GM19397 (cell line): ENCODE measurements at regions not wholly inside any gene's neighbourhood (a gene's known extent, or its start where the extent isn't known, plus 50 kb on each side); places are given as distances from the start of the nearest gene placed in this dataset.

Source experiments
- ATAC-seq: cut with Tn5 transposase; IDR thresholded peaks from one replicate; pipeline ENCODE4 v1.9.1; 2021; ENCODE audit warnings: mild to moderate bottlenecking, moderate library complexity; ENCODE audit not compliant: unreplicated experiment

- no peak for ATAC-seq
Measured at GRCh38 chrX:45788315-45788714, 587.6 kb upstream of the DIPK2B start.

GRCh38 chrX:45784590-45784989, 583.9 kb upstream of the DIPK2B start:
- ATAC-seq, result no peak

- ATAC-seq, result no peak
Measured at GRCh38 chrX:45783002-45783401, 582.3 kb upstream of the DIPK2B start.

DNA sequence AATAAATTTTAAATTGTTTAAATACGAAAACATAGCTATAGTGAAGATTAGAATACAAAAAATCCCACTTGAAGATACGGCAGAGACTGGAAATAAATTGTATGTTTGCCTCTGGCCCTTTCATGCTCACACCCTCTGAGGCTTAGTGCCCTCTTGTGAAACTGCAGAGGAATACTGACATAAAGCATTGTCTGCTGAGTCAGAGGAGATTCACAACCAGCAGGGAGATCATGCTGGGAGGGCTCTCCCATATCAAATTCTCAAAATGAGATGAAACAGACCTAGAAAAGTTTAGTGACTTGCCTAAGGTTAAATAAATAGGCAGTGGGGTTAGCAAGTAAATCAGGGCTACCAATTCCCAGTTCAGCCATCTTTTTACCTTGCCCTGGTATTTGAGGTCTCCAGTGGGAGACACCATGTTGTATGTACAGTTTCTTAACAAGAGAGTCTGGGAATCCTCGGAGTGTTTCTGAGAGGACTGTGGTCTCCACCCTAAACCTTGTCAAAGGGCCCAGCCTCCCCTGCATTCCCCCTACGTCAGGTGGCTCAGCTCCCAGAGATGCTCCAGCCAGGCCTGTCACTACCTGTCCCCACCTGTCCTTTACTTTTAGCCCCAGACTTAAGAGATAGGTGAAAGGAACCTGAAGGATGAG, 581.4 kb upstream of the DIPK2B start:
- no peak for ATAC-seq

- ATAC-seq, result no peak
Measured at GRCh38 chrX:45778616-45779015, 577.9 kb upstream of the DIPK2B start.

- ATAC-seq, result no peak
Measured at GRCh38 chrX:45777366-45777765, 576.7 kb upstream of the DIPK2B start.

DNA sequence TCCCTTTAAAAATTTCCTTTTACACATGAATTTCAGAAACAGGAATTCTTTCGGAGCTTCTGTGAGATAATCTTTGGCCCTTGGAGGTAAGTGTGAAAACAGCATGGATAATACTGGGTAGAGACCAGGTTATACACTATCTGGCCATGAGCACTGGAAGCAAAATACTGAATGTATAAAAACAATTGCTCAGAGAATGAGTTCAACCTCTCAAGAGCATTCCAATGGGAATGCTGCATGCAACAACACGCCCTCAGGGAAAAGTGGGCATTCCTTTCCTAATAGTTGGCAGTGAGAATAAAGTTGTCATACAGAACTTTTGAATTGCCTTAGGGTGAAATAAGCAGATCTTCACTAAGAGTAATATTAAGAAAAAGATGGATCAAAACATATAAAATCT, 574.8 kb upstream of the DIPK2B start:
- ATAC-seq, result no peak

DNA sequence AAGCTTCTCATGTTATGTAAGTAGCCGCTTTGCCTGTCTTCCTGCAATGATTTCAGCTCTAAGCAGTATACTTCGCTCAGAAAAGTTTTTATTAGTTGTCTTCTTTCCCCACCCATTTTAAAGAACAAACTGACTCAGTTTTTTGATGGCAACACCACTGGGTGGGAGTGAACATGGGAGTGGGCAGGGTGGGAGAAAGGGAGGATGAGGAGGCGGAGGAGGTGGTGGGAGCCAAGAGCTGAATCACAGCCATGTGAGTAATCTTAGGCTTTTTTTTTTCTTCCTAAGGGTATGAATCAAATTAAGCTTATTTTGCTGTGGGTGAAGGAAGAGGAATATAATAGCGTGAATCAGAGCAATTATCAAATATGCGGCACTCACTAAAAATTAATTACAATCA, 574.3 kb upstream of the DIPK2B start:
- ATAC-seq, result no peak

GRCh38 chrX:45773572-45773971, 572.9 kb upstream of the DIPK2B start:
- ATAC-seq, result no peak

DNA sequence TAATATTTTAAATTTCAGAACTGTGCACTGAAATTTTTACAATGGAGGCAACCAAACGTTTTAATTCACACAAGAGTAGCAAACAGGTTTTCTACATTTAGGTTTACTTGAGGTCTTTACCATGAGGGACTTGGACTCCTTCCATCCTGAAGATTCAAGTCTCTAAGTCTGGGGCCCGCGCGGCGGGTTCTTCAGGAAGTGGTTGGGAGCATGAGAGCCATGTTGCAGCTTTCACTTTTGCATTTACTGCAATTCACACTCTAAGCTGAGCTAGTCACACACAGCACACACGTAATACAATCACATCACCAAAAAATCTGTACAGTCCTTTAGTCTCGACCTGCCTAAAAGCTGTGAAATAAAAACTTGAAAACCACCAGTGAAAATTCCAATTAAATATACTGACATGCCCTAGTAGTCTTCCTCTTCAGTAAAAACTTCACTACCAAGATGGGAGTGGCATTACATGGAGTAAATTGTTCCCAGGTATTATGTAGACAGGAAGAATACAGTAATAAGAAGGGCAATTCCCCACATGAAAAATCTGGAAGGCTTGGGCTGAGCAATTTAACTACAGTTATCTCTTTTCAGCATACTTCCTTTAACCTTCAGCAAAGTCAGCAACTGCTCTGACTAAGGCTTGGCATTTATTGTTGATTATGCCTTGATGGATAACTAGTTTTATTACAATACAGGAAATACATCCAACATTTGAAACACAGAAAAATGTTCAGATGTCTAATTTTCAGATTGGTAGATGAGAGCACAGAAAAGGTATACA, 571.1 kb upstream of the DIPK2B start:
- no peak for ATAC-seq

GRCh38 chrX:45771114-45771513, 570.4 kb upstream of the DIPK2B start:
- ATAC-seq, result no peak

DNA sequence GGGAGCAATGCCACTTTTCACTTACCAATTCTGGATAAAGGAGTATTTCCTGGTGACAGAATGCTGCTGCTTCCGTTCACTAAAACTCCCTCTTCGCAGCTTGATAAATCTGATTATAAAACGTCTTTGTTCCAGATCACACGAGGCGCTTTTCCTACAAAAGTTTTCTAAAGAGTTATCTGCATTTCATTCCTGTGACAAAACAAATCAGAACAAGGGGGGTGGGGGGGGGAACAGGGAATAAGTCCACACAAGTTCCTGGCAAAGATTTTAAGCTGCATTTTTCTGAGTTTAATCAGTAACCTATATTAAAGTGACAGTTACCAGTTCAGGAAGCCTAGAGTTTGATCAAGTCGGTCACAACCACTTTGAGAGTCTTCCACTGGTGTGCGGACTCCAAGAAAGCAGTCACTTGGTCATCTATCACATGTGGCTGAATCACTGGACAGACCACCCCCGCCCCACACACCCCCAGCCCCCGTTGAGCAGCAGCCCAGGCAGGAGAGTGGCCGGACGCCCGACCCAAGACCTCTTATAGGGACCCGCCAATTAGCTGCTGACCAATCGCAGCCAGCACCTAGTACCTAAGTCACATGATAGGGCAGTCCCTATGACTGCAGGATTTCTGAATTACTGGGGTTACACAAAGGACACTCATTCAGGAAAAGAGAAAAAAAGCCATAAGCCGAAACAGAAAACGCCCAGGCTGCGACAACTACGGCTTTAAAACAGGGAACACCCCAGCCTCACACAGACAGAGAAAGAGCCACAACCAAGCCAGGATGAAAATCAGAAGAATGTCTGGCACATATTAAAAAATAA, 569.3 kb upstream of the DIPK2B start:
- ATAC-seq, result peak; percentile 87

DNA sequence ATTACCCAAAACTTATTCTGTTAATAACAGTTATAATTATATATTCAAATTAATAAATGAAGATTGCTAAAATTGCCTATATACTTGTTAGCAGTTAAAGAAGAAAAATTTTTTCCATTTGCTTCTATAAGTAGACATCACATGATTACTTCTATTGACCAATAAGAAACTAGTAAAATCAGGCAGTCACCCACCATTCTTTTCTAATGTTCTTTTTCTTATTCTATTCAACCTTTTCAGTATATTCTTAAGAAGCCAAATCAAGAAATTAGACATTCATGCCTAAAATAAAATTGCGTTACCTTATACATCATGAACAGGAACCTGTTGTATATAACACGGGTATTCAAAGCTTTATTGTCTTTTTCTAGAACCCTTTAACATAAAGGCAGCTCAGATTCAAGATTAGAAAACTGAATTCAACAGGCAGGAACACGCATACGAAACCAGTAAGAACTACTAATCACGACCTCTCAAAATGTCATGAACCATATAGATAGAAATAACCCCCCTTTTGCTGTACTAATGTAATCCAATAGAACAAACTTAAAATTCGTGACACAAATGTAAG, 568.1 kb upstream of the DIPK2B start:
- ATAC-seq, result no peak

- ATAC-seq, result no peak
Measured at GRCh38 chrX:45766981-45767501, 566.4 kb upstream of the DIPK2B start.

- no peak for ATAC-seq
Measured at GRCh38 chrX:45765767-45766166, 565.1 kb upstream of the DIPK2B start.

- ATAC-seq, result no peak
Measured at GRCh38 chrX:45765281-45765680, 564.6 kb upstream of the DIPK2B start.

DNA sequence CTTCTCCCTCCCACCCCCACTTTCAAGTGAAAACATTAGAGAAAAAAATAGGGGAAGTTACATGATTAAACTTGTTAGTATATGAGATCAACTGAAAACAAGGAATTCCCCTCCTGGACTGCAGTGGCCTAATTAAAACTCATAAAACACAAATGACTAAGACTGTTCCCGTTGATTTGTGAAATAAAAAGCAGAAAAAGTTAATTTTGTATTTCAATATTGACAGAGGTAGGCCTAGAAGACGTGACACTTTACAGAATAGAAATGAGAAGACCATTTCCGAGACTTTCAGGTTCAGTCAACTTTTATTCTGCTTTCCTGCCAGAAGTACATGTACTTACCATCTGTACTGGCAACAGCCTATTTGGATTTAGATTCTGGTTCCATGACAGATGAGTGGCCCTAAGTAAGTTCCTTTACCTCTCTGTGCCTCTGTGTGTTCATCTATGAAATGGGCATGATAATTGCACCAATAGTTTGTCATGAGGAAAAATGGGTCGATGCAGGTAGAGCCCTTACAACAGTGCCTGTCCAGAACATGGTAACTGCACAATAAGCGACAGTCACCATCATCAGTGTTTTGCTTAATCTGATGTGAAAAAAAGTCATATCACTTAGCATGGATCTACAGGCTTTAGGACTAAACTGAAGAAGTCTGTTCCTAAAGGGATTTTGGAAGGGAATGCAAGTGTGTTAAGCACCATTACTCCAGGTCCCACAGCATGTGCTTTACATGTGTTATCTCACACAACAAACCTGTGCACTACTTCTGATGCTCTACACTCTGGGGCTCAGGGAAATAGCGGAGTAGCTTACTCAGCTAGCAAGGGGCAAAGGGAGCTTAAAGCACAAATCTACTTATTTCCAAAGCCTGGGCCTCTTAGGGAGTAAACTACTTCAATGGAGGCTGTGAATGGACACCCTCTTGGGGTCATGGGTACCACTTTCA, 562.3 kb upstream of the DIPK2B start:
- no peak for ATAC-seq

DNA sequence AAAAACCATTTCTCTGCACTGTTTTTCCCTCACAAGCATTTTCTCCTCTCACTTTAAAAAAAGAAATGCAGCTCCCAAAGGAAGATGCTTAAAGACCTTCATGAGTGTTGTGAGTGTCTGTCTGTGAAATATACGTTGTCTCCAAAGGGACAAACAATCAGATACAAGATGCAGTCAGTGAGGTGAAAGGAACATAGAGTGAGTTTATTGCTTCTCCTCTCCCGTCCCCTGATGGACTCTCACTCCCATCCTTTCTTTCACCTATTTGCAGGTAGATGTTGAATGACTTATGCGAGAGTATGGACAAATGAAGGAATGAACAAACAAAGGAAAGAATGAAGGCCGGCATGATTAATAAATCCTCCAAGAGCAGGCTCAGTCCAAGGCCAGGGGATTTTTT, 561.2 kb upstream of the DIPK2B start:
- ATAC-seq, result no peak

GRCh38 chrX:45760187-45760742, 559.6 kb upstream of the DIPK2B start:
- no peak for ATAC-seq
